B cell (primary cell): ENCODE measurements at regions not wholly inside any gene's neighbourhood (a gene's known extent, or its start where the extent isn't known, plus 50 kb on each side); places are given as distances from the start of the nearest gene placed in this dataset.

Experiments used
- ATAC-seq: fragments of 200-7000 bp; cut with Tn5 transposase; one replicate; pipeline ENCODE4 v1.10.0; 2021; ENCODE audit warnings: low read depth, mild to moderate bottlenecking, moderate number of reproducible peaks, moderate library complexity
- CTCF ChIA-PET: fragments of 350-600 bp; sonication (Branson Sonifier 250); formaldehyde crosslinking; loops from one replicate; lab custom pipeline; 2021; ENCODE audit warnings: antibody characterized with exemption, inconsistent platforms; lab: Charles Lee
- POLR2A ChIA-PET: fragments of 350-600 bp; sonication (Branson Sonifier 250); formaldehyde crosslinking; loops from one replicate; lab custom pipeline; 2021; ENCODE audit warnings: antibody characterized with exemption; lab: Charles Lee
- DNase-seq: peaks from one replicate; pipeline ENCODE4 v3.0.0; 2013
- H2AFZ ChIP-seq: 2 replicates; pipeline ENCODE4 v1.6.1; 2012; ENCODE audit warnings: mild to moderate bottlenecking, low read depth, low read length; ENCODE audit not compliant: insufficient read depth, poor library complexity, severe bottlenecking
- H3K27ac ChIP-seq, 2 donors: 1 replicate in 1 of 2; 2 replicates in 1 of 2; pipeline ENCODE4 v1.5.1; 2012 to 2013; ENCODE audit warnings: low read length in 2 of 2, mild to moderate bottlenecking in 2 of 2, moderate library complexity in 1 of 2
- H3K27me3 ChIP-seq, 4 experiments: fragments of 200-600 bp in 1 of 4; sonication (generic) in 1 of 4; replicated peaks in 1 of 4; 1 replicate in 2 of 4; 2 replicates in 2 of 4; pipeline versions ENCODE4 v1.6.1 to v1.7.0; 2013 to 2016; ENCODE audit warnings: low read length in 3 of 4, mild to moderate bottlenecking in 2 of 4, mixed read lengths in 1 of 4, moderate library complexity in 1 of 4; ENCODE audit not compliant: insufficient read depth in 4 of 4, control insufficient read depth in 3 of 4; ENCODE audit errors: control extremely low read depth in 1 of 4
- H3K36me3 ChIP-seq, 2 experiments: replicated peaks in 1 of 2; 1 replicate in 1 of 2; 2 replicates in 1 of 2; pipeline versions ENCODE4 v1.6.1 to v1.7.1; 2013; ENCODE audit warnings: low read length in 1 of 2; ENCODE audit not compliant: insufficient read depth in 2 of 2, control insufficient read depth in 1 of 2; ENCODE audit errors: control extremely low read depth in 1 of 2, extremely low read depth in 1 of 2
- H3K4me1 ChIP-seq, 2 donors: fragments of 200-600 bp in 1 of 2; sonication (generic) in 1 of 2; 1 replicate in 1 of 2; 2 replicates in 1 of 2; pipeline versions ENCODE4 v1.5.1 to v1.6.1; 2013 to 2017; ENCODE audit warnings: low read length in 2 of 2; ENCODE audit not compliant: control insufficient read depth in 2 of 2, insufficient read depth in 2 of 2
- H3K4me2 ChIP-seq: replicated peaks from 2 replicates; pipeline ENCODE3; 2012; ENCODE audit warnings: mild to moderate bottlenecking, low read depth, low read length; ENCODE audit not compliant: poor library complexity, severe bottlenecking
- H3K4me3 ChIP-seq, 5 experiments: fragments of 200-600 bp in 1 of 5; sonication (generic) in 1 of 5; 1 replicate in 3 of 5; 2 replicates in 2 of 5; pipeline versions ENCODE4 v1.5.1 to v1.7.0; 2011 to 2016; ENCODE audit warnings: low read length in 4 of 5, mild to moderate bottlenecking in 4 of 5, low read depth in 2 of 5, control low read depth in 1 of 5, moderate library complexity in 1 of 5; ENCODE audit not compliant: insufficient read depth in 1 of 5; ENCODE audit errors: control extremely low read depth in 1 of 5, extremely low read depth in 1 of 5
- H3K79me2 ChIP-seq: fragments of 200-600 bp; sonication (generic); one replicate; pipeline ENCODE4 v1.6.0; 2016; ENCODE audit warnings: low read length; ENCODE audit not compliant: control insufficient read depth, insufficient read depth
- H3K9ac ChIP-seq: fragments of 200-600 bp; sonication (generic); 2 replicates; pipeline ENCODE4 v1.6.1; 2017; ENCODE audit warnings: mild to moderate bottlenecking, low read length, moderate library complexity
- H3K9me3 ChIP-seq, 3 donors: one replicate each; pipeline versions ENCODE4 v1.6.1 to v1.7.1; 2013; ENCODE audit warnings: low read length in 2 of 3; ENCODE audit not compliant: control insufficient read depth in 2 of 3, insufficient read depth in 1 of 3; ENCODE audit errors: control extremely low read depth in 1 of 3
- H4K20me1 ChIP-seq: 2 replicates; pipeline ENCODE4 v1.6.0; 2012; ENCODE audit warnings: mild to moderate bottlenecking, low read length; ENCODE audit not compliant: insufficient read depth, control insufficient read depth, poor library complexity, severe bottlenecking
- H3K27ac Mint-ChIP-seq: one replicate; pipeline ENCODE4 v1.8.0; 2021; ENCODE audit warnings: mixed read lengths
- H3K27me3 Mint-ChIP-seq: one replicate; pipeline ENCODE4 v1.8.0; 2021; ENCODE audit warnings: mixed read lengths
- H3K4me1 Mint-ChIP-seq: one replicate; pipeline ENCODE4 v1.8.0; 2021; ENCODE audit warnings: mixed read lengths
- H3K4me3 Mint-ChIP-seq: one replicate; pipeline ENCODE4 v1.8.0; 2021; ENCODE audit warnings: mixed read lengths
- H3K9me3 Mint-ChIP-seq: one replicate; pipeline ENCODE4 v1.8.0; 2022; ENCODE audit warnings: mixed read lengths; ENCODE audit not compliant: insufficient read depth
- EZH2 ChIP-seq: IDR thresholded peaks from 2 replicates; pipeline ENCODE4 v1.6.1; 2012; ENCODE audit warnings: borderline replicate concordance, low read depth, mild to moderate bottlenecking, moderate library complexity, low read length; ENCODE audit not compliant: insufficient read depth, poor library complexity, severe bottlenecking
- WGBS: methylation state at CpG from one replicate; pipeline ENCODE4 v1.1.5; 2013; ENCODE audit warnings: missing lambda C conversion rate; ENCODE audit not compliant: insufficient coverage; 5-methylcytosine and 5-hydroxymethylcytosine counted together
- intact Hi-C: fragments of 100-400 bp; cut with micrococcal nuclease; formaldehyde crosslinking; loops from one replicate; pipeline ENCODE4 v1.10.0; 2022
- TF ChIP-seq, protein P1 (sequence below): fragments of 200-600 bp; IDR thresholded peaks from one replicate; pipeline ENCODE4 v1.8.0; 2022; ENCODE audit warnings: antibody characterized with exemption, mild to moderate bottlenecking

DNA sequence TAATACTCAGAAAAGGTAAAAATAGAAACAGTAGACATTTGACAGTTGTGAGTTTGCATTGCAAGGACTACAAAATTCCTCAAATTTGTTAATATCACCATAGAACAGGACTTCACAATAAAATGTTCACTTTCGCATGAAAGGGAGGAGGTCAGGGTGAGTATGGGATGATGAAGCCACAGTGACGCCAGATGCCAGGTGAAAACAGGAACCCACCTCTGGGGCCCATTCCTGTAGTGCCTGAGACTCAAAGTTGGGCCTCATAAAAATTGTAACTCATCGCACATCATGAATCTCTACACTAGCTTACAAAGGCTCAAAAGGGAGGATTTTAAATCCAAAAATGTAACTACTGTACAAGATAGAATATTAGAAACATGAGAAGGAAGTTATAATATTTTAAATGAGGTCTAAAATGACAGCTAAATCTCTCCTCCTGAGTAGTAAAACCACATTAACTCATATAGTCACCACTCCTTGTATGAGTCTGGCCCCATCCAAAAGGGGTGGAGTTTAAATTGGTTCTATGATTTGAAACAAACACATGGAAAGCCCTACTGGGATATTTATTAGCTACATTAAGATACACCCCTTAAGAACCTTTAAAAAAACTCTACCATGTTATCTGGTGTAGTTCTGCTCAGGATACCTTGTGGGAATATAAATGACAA is 93.7 kb downstream of the ETS2 start:
- H3K4me3 ChIP-seq, result no peak overlapping the region
- H3K4me1 ChIP-seq, result no peaks in the 10 kb centered on the region
- peaks cover 0 to 1% (median 0%) of the 10 kb centered on the region in 3 donors for H3K9me3 ChIP-seq
- Mint-ChIP-seq H3K27me3 (peaks cover 13% of the 10 kb centered on the region), H3K27ac (no peak overlapping the region), H3K4me3 (no peak overlapping the region), H3K4me1 (no peaks in the 10 kb centered on the region), H3K9me3 (peaks cover 4% of the 10 kb centered on the region)
- TF ChIP-seq, protein P1, sequence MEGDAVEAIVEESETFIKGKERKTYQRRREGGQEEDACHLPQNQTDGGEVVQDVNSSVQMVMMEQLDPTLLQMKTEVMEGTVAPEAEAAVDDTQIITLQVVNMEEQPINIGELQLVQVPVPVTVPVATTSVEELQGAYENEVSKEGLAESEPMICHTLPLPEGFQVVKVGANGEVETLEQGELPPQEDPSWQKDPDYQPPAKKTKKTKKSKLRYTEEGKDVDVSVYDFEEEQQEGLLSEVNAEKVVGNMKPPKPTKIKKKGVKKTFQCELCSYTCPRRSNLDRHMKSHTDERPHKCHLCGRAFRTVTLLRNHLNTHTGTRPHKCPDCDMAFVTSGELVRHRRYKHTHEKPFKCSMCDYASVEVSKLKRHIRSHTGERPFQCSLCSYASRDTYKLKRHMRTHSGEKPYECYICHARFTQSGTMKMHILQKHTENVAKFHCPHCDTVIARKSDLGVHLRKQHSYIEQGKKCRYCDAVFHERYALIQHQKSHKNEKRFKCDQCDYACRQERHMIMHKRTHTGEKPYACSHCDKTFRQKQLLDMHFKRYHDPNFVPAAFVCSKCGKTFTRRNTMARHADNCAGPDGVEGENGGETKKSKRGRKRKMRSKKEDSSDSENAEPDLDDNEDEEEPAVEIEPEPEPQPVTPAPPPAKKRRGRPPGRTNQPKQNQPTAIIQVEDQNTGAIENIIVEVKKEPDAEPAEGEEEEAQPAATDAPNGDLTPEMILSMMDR, result no peak
- no peak for TF ChIP-seq EZH2
- H3K79me2 ChIP-seq, result no peaks in the 10 kb centered on the region
- no peak overlapping the region for H3K4me2 ChIP-seq
- no peaks in the 10 kb centered on the region for H4K20me1 ChIP-seq
- no peak for DNase-seq
- no peak for ATAC-seq
- CTCF ChIA-PET, result no interaction called here
- POLR2A ChIA-PET, result no interaction called here
- H3K36me3 ChIP-seq, result no peaks in the 10 kb centered on the region
- intact Hi-C loops, result no loop called here
- no peak overlapping the region for H2AFZ ChIP-seq
- H3K27me3 ChIP-seq, result no peaks in the 10 kb centered on the region
- 80% methylated on average over 1 of the region's 3 CpGs for WGBS
- no peak overlapping the region for H3K9ac ChIP-seq
- no peak overlapping the region for H3K27ac ChIP-seq

GRCh38 chr21:38898422-38899096 is 92.8 kb downstream of the ETS2 start:
- intact Hi-C loops, result no loop called here
- Histone ChIP-seq H3K4me1 (no peaks in the 10 kb centered on the region), H3K4me2 (no peak overlapping the region), H3K79me2 (no peaks in the 10 kb centered on the region), H3K9ac (no peak overlapping the region), H2AFZ (no peak overlapping the region), H3K9me3 (peaks cover 0 to 1% (median 0%) of the 10 kb centered on the region in 3 donors), H3K27ac (no peak overlapping the region), H3K4me3 (no peak overlapping the region), H3K36me3 (no peaks in the 10 kb centered on the region), H4K20me1 (no peaks in the 10 kb centered on the region), H3K27me3 (no peaks in the 10 kb centered on the region)
- Mint-ChIP-seq H3K27ac (no peak overlapping the region), H3K9me3 (peaks cover 4% of the 10 kb centered on the region), H3K4me1 (no peaks in the 10 kb centered on the region), H3K27me3 (peaks cover 13% of the 10 kb centered on the region), H3K4me3 (no peak overlapping the region)
- ChIA-PET POLR2A (no interaction called here), CTCF (no interaction called here)
- 34% methylated on average over 2 of the region's 5 CpGs for WGBS
- TF ChIP-seq, protein P1, result no peak
- TF ChIP-seq EZH2, result no peak
- no peak for DNase-seq
- ATAC-seq, result no peak
